HG02759 (cell line): ENCODE measurements at regions not wholly inside any gene's neighbourhood (a gene's known extent, or its start where the extent isn't known, plus 50 kb on each side); places are given as distances from the start of the nearest gene placed in this dataset.
A peak's percentile ranks its signal among the peaks of the same experiment; 100 is the strongest.
"Not testable (repeated sequence)": the region's sequence is repeated elsewhere in the genome, so short reads cannot be mapped to it uniquely, and the experiment has no call there.

ENCODE experiments used
- ATAC-seq: cut with Tn5 transposase; IDR thresholded peaks from one replicate; pipeline ENCODE4 v1.9.1; 2021; ENCODE audit warnings: mild to moderate bottlenecking, moderate library complexity; ENCODE audit not compliant: unreplicated experiment

DNA sequence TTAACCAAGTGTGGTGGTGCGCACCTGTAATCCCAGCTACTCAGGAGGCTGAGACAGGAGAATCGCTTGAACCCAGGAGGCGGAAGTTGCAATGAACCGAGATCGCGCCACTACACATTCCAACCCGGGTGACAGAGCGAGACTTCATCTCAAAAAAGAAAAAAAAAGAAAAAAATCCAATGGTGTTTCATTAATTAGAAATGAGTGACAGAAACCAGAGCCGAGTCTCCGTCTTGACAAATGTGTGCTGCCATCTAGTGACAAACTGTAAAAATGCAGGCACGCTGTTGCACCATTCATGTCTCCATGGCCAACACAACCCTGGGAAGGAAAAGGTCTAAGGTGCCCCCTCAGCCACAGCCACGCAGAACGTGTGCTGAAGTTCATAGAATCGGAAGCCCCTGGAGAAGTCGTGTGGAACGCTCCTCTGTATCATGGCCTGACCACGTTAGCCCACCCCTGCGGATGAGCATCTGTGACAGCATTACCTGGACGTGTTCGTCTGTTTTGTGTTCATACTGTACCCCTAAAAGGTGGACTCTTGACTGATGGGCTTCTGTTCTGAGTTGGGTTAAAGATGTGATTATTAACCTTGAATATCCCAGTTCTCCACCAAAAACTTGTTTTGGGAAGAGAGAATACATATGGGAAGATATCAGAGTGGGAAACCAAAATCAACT lies 94.9 kb downstream of the LYZL2 start:
- peak; percentile 57 for ATAC-seq

DNA sequence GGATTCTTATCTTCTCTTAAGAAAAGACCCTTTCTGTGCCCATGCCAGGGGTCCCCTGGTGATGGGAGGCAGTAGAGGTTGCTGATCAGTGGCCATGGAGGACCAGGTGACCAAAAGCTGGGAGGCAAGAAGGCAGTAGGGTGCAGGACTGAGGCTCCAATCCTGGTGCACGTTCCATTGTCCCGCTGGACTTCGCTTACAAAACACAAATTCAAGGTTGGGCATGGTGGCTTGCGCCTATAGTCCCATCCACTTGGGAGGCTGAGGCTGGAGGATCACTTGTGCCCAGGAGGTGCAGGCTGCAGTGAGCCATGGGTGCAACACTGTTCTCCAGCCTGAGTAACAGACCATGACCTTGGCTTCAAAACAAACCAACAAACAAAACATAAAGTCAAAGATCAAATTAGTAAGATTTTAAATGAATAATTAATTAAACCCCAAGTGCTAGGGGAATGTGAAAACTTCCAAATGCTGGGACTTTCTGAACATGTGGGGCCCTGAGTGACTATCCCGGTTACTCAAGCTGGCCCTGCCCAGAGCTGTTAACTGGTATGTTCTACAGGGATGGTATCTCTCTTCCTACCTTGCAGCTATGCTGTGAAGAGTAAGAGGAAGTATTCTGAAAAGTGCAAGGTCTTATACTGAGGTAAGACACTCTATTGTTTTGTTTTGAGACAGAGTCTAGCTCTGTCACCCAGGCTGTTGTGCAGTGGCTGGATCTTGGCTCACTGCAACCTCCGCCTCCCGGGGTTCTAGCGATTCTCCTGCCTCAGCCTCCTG lies 97.6 kb downstream of the LYZL2 start:
- ATAC-seq: no peak

DNA sequence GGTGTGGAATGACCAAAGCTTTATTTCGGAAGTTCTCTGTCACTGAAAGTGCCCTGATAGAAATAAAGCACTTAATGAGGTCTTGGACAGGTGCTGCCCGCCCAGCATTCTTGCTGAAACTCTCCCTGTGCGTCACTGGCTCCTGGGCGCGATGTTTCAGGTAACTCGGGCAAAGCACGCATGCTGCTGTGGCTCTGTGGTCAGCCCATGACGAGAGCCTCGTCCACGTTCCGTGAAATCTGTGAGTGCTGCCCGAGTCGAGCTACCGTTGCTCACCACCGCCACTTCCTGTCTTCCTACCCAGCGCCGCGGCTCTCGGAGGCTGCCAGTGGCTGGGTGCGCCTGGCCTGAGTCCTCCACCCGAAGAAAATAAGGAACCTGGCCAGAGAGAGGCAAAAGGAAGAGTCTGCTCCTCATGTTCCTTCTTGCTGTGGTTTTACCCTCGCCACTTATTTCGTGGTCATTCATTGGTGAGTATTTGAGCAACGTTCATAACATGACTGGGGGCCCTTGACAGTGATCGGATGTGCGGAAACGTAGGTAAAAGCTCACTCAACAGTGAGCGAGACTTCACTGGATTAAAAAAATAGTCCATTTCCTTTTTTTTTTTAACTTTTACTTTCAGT lies 95.5 kb downstream of the MAP3K8 start:
- ATAC-seq: peak; percentile 80

DNA sequence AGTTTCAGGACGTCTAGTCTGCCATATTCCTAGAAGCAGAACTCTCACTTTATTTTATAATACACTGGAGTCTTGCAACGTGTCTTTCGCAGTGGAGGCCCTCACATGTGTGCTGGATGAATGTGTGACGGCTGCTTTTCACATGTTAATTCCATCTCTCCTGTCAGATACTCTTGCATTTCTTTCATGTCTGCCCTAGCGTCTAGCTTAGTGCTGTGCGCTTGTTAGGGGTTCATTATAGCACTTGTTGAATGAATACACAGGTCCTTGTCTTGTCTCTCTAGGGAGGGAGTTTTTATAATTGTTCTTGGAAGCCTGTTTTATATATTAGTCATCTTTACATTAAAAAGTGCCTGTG lies 94.4 kb downstream of the MAP3K8 start:
- ATAC-seq: no peak

DNA sequence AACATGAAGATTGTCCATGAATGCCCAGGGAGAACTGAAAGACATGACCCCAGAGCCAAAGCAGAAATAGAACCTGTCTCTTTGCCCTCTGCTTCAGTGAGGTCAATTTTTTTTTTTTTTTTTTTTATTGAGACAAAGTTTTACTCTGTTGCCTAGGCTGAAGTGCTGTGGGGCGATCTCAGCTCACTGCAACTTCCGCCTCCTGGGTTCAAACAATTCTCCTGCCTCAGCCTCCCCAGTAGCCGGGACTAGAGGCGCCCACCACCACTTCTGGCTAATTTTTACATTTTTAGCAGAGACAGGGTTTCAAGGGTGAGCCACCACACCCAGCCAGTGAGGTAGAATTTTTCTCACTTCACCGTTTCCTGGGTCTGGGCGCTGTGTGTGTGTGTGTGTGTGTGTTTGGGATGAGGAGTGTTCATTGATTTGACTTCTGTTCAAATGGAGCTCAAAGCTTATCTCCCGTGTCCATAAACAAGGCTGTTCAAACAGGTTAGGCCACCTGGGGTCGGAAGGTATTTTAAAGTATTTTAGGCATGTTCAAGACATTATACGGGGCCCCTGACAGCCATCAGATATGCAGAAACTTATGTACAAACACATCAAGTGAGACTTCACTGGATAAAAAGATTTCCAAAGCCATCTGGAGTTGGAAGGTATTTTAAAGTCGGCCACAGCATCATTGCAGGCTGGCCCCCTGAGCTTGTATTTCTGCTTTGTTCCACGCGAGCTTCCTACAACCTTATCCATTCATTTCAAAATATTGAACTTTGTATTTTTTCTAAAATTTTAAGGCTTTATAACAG lies 93.8 kb downstream of the MAP3K8 start:
- no peak for ATAC-seq

DNA sequence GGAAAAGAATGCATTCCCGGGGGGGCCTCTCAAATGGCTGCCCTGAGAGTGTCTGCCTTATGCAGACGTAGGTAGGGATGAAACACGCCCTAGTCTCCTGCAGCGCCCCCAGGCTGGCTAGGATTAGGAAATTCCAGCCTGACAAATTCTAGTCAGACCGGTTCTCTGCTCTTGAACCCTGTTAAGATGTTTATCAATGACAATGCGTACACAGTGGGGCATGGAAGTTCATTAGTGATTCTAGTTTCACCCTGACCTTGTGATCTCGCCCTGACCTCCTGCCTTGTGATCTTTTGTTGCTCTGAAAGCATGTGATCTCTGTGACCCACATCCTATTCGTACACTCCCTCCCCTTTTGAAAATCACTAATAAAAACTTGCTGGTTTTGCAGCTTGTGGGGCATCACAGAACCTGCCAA lies 88.7 kb downstream of the MAP3K8 start:
- ATAC-seq: not testable (repeated sequence)

DNA sequence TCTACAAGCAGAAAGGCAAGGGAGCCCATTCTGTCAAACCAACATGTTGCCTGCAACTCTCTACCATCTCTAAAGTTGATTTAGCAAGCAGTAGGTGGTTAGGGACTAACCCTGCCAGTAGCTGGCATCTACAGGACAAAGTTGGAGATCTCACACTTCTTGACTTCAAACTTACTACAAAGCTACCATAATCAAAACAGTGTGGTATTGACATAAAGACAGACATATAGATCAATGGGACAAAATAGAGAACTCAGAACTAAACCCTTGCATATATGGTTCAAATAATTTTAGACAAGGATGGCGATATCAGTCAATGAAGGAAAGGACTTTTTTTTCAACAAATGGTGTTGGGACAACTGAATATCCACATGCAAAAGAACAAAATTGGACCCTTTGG lies 84.9 kb downstream of the MAP3K8 start:
- ATAC-seq: no peak
